ENCODE measurements at regions not wholly inside any gene's neighbourhood (a gene's known extent, or its start where the extent isn't known, plus 50 kb on each side); places are given as distances from the start of the nearest gene placed in this dataset.

DNA sequence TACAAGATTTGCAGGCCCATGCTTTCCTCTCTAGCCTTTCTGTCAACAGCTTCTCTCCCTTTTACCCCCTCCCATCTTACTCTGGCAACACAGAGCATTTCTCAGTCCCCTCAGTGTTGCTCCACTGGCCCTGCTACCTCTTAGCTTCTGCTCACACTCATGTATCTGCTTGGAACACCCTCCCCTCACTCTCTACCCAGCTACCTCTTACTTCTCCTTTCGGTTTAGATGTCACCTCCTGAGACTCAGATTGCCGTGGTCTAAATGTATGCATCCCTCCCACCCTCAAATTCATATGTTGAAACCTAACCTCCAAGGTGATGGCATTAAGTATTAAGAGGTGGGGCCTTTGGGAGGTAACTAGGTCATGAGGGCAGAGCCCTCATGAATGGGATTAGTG is 80.1 kb downstream of the FOXD2 start:
- no peak overlapping the region for H3K27ac ChIP-seq
- no peak for TF ChIP-seq POLR2A (IDR thresholded peaks at IDR 0.05)
- TF ChIP-seq, protein P1, sequence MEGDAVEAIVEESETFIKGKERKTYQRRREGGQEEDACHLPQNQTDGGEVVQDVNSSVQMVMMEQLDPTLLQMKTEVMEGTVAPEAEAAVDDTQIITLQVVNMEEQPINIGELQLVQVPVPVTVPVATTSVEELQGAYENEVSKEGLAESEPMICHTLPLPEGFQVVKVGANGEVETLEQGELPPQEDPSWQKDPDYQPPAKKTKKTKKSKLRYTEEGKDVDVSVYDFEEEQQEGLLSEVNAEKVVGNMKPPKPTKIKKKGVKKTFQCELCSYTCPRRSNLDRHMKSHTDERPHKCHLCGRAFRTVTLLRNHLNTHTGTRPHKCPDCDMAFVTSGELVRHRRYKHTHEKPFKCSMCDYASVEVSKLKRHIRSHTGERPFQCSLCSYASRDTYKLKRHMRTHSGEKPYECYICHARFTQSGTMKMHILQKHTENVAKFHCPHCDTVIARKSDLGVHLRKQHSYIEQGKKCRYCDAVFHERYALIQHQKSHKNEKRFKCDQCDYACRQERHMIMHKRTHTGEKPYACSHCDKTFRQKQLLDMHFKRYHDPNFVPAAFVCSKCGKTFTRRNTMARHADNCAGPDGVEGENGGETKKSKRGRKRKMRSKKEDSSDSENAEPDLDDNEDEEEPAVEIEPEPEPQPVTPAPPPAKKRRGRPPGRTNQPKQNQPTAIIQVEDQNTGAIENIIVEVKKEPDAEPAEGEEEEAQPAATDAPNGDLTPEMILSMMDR (IDR thresholded peaks at IDR 0.05): no peak
- no peak for DNase-seq
- H3K36me3 ChIP-seq: no peaks in the 10 kb centered on the region
- no peaks in the 10 kb centered on the region for H3K4me1 ChIP-seq
- no peaks in the 10 kb centered on the region for H3K27me3 ChIP-seq
- no peak overlapping the region for H3K4me3 ChIP-seq
- no peaks in the 10 kb centered on the region for H3K9me3 ChIP-seq

DNA sequence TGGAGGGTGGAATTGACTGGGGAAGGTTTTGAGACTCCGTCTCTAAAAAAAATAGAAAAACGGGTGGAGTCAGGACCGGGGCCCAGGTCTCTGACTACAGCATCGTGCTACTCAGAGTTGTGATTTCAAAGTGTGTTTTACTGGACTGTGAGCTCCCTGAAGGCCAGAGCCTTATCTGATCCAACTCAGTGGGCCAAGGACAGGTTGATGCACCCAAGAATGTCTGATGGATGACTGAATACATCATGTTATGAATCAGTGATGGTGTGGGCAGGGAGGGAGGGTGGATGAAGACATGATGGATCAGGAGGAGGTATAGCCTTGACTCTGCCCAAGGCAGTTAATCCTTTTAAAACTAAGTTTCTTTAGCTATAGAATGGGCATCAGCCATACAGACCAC is 81.6 kb downstream of the FOXD2 start:
- no peak for TF ChIP-seq POLR2A (IDR thresholded peaks at IDR 0.05)
- TF ChIP-seq, protein P1 (IDR thresholded peaks at IDR 0.05): no peak

DNA sequence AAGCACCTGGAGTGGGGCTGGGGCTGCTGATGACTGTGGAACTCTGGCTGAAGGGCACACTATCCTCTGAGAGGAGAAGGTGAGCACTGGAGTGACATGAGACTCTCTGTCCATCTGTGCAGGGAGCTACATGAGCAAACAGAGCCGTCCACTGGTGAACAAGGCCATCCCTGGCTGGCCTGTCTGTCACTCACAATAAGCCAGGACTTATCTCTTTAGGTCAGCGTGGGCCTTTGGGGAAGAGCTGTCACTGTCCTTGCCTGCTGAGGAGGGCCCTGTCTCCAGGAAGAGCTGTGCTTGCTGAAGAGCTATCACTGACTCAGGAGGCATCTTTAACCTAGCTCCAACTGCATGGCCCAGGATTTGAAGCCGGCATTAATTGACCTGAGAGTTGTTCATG is 82.1 kb downstream of the FOXD2 start:
- no peak for TF ChIP-seq POLR2A (IDR thresholded peaks at IDR 0.05)
- TF ChIP-seq, protein P1 (IDR thresholded peaks at IDR 0.05): no peak
- Histone ChIP-seq H3K27me3 (no peaks in the 10 kb centered on the region), H3K4me3 (no peak overlapping the region), H3K4me1 (no peaks in the 10 kb centered on the region), H3K27ac (no peak overlapping the region), H3K9me3 (no peaks in the 10 kb centered on the region), H3K36me3 (no peaks in the 10 kb centered on the region)
- DNase-seq: no peak

More for the DNA sequence above, 81.6 kb downstream of the FOXD2 start:
- H3K27ac ChIP-seq: no peak overlapping the region
- H3K27me3 ChIP-seq: no peaks in the 10 kb centered on the region
- no peak for DNase-seq
- no peaks in the 10 kb centered on the region for H3K4me1 ChIP-seq
- H3K36me3 ChIP-seq: no peaks in the 10 kb centered on the region
- no peak overlapping the region for H3K4me3 ChIP-seq
- no peaks in the 10 kb centered on the region for H3K9me3 ChIP-seq

DNA sequence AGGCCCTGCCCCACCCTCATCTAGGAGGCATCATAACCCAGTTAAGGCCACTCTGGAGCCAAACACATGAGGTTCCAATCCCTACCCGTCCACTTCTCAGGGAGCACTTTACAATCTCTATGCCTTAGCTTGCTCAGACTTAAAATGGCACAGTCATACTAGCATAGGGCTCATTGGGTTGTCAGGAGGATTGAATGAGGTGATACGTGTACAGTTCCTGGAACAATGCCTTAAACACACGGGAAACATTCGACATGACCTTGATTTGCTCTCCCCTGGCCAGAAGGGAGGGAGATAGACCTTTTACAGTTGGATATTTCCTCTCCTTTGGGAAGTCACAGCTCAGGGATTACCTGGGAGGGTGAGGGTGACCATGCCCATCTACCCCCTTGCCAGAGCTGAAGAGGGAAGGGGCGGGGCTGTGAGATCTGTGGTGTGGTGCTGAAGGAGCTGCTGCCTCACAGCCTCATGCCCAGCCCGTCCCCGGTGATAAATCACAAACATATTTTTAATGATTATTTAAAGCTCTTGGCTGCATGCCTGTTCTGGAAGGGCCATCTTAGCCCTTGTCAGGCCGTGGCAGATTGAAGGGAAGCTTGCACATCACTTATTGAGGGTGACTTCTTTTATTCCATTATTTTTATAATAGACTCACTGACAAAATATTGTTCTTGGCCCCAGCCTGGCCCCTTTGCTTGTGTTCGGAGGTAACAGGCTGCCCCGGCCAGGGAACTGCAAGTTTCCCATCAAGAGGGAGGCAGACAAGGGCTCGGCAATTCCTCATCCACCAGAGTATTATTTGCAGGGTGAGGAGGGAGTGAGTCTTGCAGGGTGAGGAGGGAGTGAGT is 83.4 kb downstream of the FOXD2 start:
- Histone ChIP-seq H3K27me3 (no peaks in the 10 kb centered on the region), H3K27ac (no peak overlapping the region), H3K9me3 (no peaks in the 10 kb centered on the region), H3K4me3 (no peak overlapping the region), H3K4me1 (no peaks in the 10 kb centered on the region), H3K36me3 (no peaks in the 10 kb centered on the region)
- peak in 1 of 3 donors; percentile 39 for DNase-seq
- TF ChIP-seq POLR2A (IDR thresholded peaks at IDR 0.05): no peak
- TF ChIP-seq, protein P1 (IDR thresholded peaks at IDR 0.05): no peak

DNA sequence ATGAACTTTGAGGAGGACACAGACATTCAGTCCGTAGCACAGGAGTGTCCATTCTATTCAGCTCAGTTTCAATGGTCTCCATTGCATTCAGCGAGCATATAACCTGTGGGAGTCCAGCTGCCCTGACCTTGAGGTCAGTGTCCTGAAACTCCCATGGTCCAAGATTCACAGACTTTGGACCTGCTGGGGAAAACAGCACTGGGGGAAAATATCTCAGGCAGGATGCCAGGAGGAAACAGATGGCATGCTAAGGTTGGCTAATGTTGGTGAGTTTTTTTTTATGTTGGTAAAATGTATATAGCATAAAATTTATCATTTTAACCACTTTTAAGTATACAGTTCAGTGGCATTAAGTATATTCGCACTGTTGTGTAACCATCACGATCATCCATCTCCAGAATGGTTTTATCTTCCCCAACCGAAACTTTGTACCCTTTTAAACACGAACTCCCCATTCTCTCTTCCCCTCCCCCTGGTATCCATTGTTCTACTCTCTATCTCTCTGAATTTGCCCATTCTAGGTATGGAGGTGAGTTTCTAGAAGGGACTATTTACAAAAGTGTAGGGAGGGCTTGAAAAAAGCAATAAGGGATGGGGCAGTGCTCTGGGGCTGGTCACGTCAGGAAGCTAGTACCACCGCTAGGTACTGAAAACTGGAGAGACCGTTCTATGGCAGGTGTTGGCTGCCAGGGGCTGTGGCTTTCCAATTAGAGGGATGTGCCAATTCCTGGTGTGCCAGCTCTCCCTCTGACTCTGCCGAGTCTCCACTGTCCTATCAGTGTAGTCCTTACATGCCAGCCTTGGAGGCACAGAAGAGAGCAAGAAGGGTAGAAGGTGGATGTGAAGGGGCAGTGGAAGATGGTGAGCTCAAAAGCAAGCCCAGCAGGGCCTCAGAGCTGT is 85.3 kb downstream of the FOXD2 start:
- no peak overlapping the region for H3K4me3 ChIP-seq
- no peaks in the 10 kb centered on the region for H3K9me3 ChIP-seq
- H3K27me3 ChIP-seq: no peaks in the 10 kb centered on the region
- TF ChIP-seq, protein P1 (IDR thresholded peaks at IDR 0.05): no peak
- no peak for TF ChIP-seq POLR2A (IDR thresholded peaks at IDR 0.05)
- no peak overlapping the region for H3K27ac ChIP-seq
- no peaks in the 10 kb centered on the region for H3K4me1 ChIP-seq
- DNase-seq: no peak
- no peaks in the 10 kb centered on the region for H3K36me3 ChIP-seq

All from Peyer's patch (tissue), 4 donors.